AG09309 (cell line): ENCODE measurements at regions not wholly inside any gene's neighbourhood (a gene's known extent, or its start where the extent isn't known, plus 50 kb on each side); places are given as distances from the start of the nearest gene placed in this dataset.

Experiments
- DNase-seq: peaks from one replicate; pipeline ENCODE4 v3.0.0-alpha.2; 2010; ENCODE audit warnings: low read depth
- H3K4me3 ChIP-seq: 2 replicates; pipeline ENCODE4 v1.5.1; 2011; ENCODE audit warnings: mild to moderate bottlenecking, low read depth, low read length, moderate library complexity; ENCODE audit not compliant: control insufficient read depth
- TF ChIP-seq, protein P1 (sequence below): IDR thresholded peaks from 2 replicates; pipeline ENCODE4 v1.5.1; 2011; ENCODE audit warnings: mild to moderate bottlenecking, low read depth, low read length, inconsistent platforms; ENCODE audit not compliant: insufficient read depth, control insufficient read depth; ENCODE audit errors: missing control alignments

DNA sequence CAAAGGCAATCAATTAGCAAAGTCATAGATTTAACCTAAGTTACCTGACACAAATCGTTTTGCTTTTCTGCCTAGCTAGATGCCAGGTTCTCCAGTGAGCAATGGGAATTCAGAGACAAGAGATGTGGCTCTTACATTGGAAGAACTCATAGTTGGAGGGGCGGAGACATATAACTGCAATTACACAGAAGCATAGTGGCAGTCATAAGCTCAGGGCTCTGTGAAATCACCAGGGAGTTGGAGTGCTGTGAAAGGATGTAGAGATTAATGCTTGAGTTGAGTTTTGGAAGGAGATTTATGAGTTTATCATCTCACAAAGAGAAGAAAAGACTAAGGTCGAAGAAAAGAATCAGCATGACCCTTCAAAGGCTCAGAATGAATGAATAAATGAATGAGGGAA, 457.2 kb upstream of the TRIB2 start:
- TF ChIP-seq, protein P1, sequence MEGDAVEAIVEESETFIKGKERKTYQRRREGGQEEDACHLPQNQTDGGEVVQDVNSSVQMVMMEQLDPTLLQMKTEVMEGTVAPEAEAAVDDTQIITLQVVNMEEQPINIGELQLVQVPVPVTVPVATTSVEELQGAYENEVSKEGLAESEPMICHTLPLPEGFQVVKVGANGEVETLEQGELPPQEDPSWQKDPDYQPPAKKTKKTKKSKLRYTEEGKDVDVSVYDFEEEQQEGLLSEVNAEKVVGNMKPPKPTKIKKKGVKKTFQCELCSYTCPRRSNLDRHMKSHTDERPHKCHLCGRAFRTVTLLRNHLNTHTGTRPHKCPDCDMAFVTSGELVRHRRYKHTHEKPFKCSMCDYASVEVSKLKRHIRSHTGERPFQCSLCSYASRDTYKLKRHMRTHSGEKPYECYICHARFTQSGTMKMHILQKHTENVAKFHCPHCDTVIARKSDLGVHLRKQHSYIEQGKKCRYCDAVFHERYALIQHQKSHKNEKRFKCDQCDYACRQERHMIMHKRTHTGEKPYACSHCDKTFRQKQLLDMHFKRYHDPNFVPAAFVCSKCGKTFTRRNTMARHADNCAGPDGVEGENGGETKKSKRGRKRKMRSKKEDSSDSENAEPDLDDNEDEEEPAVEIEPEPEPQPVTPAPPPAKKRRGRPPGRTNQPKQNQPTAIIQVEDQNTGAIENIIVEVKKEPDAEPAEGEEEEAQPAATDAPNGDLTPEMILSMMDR: no peak
- no peak overlapping the region for H3K4me3 ChIP-seq
- no peak for DNase-seq

DNA sequence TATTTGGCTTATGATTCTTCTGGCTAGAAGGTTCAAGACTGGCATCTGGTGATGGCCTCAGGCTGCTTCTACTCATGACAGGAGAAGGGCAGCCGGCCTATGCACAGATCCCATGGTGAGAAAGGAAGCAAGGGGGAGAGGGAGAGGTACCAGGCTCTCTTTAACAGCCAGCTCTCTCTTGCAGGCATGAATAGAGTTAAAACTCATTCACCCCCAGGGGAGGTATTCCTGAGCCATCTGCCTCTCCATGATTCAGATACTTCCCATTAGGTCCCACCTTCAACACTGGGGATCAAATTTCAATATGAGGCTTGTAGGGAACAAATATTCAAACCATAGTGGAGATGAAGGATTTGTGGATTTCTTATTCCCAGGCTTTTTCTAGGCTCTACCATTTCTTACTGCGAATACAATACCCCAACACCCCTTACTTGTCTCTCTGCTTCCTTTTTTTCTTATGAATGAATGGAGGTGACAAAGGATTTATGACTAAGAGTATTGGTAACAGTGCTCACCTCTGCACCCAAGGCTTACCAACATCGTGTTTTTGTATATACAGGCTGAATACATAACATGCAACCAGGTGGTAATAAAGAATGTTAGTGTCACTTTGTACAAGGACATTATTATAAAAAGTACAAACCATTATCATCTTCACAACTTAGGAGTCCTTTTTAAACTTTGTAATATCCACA, 454.6 kb upstream of the TRIB2 start:
- DNase-seq: no peak
- H3K4me3 ChIP-seq: no peak overlapping the region
- TF ChIP-seq, protein P1: no peak

DNA sequence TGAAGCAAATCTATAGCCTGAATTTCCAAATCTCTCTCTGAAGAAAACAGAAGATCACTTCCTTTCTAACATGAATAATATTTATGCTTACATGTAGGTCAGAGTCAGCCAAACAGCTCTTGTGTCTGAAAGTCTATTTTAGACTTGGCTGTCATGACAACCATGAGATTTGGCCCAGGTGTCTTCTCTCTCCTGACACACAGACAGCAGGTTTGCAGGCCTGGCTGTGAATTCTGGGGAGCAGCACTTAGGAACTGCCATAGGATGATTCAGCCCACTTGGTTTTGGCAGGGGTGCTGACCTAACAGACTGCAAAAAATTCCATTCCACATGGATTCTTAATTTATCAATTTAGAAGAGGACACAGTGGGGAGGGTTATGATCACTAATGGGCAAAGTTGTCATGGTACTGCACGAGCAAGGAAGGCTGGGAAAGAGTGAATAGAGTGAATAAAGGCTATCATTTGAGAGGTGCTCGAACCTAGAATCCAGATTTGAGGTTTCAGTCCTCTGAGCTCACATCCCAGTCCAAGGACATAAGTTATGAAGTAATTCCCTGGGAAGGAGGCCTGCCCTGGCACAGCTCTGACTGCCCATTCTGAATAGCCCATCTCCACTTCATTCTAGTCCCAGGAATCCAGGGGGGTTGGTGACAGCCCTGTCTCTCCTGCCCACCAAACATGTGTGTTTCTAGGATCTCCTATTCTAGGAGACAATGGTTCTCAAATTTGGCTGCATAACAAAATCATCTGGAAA, 453.9 kb upstream of the TRIB2 start:
- no peak overlapping the region for H3K4me3 ChIP-seq
- no peak for DNase-seq
- TF ChIP-seq, protein P1: no peak

DNA sequence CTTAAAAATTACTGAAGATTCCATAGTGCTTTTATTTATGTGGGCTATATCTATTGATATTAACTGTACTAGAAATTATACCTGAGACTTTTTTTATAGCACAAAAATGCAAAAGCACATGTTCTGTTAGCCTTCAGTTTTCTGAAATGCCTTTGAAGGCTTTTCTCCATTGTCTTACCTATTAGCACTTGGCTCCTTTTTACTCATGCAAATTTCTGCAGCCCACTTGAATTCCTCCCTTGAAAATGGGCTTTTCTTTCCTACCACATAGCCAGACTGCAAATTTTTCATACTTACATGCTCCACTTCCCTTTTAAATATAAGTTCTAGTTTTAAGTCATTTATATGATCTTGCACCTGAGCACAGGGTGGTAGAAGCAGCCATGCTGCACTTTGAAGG, 453.0 kb upstream of the TRIB2 start:
- TF ChIP-seq, protein P1: no peak
- no peak for DNase-seq
- no peak overlapping the region for H3K4me3 ChIP-seq

DNA sequence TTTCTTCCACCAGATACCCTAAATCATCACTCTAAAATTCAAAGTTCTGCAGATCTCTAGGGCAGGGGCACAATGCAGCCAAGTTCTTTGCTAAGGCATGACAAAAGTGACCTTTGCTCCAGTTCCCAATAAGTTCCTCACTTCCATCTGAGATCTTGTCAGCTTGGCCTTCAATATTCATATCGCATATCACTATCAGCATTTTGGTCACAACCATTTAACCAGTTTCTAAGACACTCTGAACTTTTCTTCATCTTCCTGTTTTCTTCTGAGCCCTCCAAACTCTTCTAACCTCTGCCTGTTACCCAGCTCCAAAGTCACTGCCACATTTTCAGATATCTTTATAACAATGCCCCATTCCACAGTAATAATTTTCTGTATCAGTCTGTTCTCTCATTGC, 452.6 kb upstream of the TRIB2 start:
- DNase-seq: no peak
- no peak overlapping the region for H3K4me3 ChIP-seq
- TF ChIP-seq, protein P1: no peak

DNA sequence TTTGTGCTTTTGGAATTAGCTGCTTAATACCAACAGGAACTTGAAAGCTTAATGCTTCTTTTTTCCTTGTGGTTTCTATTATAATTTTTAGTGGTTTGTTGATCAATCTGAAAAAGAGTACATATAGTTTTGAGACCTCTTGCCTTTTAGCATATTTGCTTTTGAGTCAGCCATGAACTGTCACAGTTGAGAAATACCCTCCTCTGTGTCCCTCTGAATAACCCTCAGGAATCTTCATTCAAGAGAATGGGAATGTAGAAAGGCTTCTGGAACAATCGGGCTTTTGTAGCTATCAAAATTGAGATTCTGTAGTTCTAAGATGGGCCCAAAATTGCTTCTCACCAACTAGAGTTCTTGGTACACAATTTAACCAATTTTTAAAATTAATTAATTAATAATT, 451.1 kb upstream of the TRIB2 start:
- TF ChIP-seq, protein P1: no peak
- DNase-seq: no peak
- H3K4me3 ChIP-seq: no peak overlapping the region
